Parathyroid adenoma (tissue), 2 donors: ENCODE measurements at regions not wholly inside any gene's neighbourhood (a gene's known extent, or its start where the extent isn't known, plus 50 kb on each side); places are given as distances from the start of the nearest gene placed in this dataset.

ENCODE experiments used
- H2AFZ ChIP-seq: fragments of 300-600 bp; sonication (generic); one replicate; pipeline ENCODE4 v1.7.0; 2017; ENCODE audit warnings: antibody characterized with exemption, mild to moderate bottlenecking
- H3K27ac ChIP-seq: fragments of 300-600 bp; sonication (generic); one replicate; pipeline ENCODE4 v1.7.0; 2017
- H3K27me3 ChIP-seq: fragments of 300-600 bp; sonication (generic); one replicate; pipeline ENCODE4 v1.7.0; 2017; ENCODE audit warnings: low read length; ENCODE audit not compliant: control insufficient read depth, insufficient read depth
- H3K36me3 ChIP-seq: fragments of 300-600 bp; sonication (generic); one replicate; pipeline ENCODE4 v1.7.0; 2017; ENCODE audit warnings: low read length; ENCODE audit not compliant: control insufficient read depth, insufficient read depth
- H3K4me1 ChIP-seq: fragments of 300-600 bp; sonication (generic); one replicate; pipeline ENCODE4 v1.7.0; 2017; ENCODE audit warnings: control low read depth
- H3K4me2 ChIP-seq: fragments of 300-600 bp; sonication (generic); one replicate; pipeline ENCODE4 v1.7.0; 2017; ENCODE audit warnings: low read length
- H3K4me3 ChIP-seq: fragments of 300-600 bp; sonication (generic); one replicate; pipeline ENCODE4 v1.7.0; 2017; ENCODE audit warnings: low read depth, low read length
- H3K79me2 ChIP-seq: fragments of 300-600 bp; sonication (generic); one replicate; pipeline ENCODE4 v1.7.0; 2017; ENCODE audit warnings: control low read depth
- H3K9ac ChIP-seq: fragments of 300-600 bp; sonication (generic); one replicate; pipeline ENCODE4 v1.7.0; 2017; ENCODE audit warnings: mild to moderate bottlenecking
- H3K9me3 ChIP-seq: fragments of 300-600 bp; sonication (generic); one replicate; pipeline ENCODE4 v1.7.0; 2017; ENCODE audit warnings: low read length; ENCODE audit not compliant: control insufficient read depth
- TF ChIP-seq, protein P1 (sequence below): fragments of 300-600 bp; sonication (generic); IDR thresholded peaks from one replicate; pipeline ENCODE4 v1.7.0; 2017; ENCODE audit warnings: antibody characterized with exemption, mild to moderate bottlenecking
- donor health status: primary hyperparathyroidism.

DNA sequence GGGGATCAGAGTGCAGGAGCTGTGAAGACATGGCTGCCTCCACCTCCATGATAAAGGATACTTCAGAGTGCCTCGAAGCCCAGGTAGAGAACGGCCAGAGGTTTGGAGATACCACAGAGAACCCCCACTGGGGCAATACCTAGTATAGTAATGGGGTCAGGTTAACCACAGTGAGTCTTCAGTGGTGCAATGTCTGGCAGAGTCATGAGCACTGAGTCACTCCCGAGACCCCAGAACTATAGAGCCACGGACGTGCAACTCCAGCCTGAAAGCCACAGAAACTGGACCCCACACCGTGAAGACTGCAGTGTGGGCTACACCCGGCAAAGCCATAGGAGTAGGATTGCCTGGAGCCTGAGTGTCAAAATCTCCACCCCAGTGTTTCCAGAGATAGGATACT is 746.6 kb downstream of the CBLN2 start:
- Histone ChIP-seq H3K27me3 (no peaks in the 10 kb centered on the region), H3K4me3 (no peak overlapping the region), H3K9me3 (no peaks in the 10 kb centered on the region), H3K79me2 (no peaks in the 10 kb centered on the region), H2AFZ (no peak overlapping the region), H3K9ac (no peak overlapping the region), H3K4me1 (no peaks in the 10 kb centered on the region), H3K27ac (no peak overlapping the region), H3K36me3 (no peaks in the 10 kb centered on the region), H3K4me2 (no peak overlapping the region)
- TF ChIP-seq, protein P1, sequence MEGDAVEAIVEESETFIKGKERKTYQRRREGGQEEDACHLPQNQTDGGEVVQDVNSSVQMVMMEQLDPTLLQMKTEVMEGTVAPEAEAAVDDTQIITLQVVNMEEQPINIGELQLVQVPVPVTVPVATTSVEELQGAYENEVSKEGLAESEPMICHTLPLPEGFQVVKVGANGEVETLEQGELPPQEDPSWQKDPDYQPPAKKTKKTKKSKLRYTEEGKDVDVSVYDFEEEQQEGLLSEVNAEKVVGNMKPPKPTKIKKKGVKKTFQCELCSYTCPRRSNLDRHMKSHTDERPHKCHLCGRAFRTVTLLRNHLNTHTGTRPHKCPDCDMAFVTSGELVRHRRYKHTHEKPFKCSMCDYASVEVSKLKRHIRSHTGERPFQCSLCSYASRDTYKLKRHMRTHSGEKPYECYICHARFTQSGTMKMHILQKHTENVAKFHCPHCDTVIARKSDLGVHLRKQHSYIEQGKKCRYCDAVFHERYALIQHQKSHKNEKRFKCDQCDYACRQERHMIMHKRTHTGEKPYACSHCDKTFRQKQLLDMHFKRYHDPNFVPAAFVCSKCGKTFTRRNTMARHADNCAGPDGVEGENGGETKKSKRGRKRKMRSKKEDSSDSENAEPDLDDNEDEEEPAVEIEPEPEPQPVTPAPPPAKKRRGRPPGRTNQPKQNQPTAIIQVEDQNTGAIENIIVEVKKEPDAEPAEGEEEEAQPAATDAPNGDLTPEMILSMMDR = no peak

DNA sequence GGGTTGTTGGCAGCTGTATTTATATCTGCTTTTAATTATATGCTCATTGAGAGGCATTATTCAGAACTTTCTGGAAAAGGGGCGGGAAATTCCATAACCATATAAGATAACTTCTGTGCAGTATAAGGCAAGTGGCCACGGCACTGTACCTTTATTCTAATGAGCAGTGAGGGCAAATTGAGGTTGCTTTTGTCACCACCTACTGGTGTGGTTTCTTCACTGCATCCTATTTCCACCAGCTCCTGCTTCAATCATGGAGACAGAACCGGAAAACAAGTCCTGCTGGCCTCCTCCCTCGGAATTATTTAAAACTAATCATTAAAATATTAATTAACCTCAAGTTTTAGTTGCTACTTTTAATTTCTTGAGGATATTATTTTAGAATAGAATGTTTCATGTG is 759.4 kb downstream of the CBLN2 start:
- Histone ChIP-seq H3K4me3 (no peak overlapping the region), H3K27me3 (no peaks in the 10 kb centered on the region), H2AFZ (no peak overlapping the region), H3K4me1 (no peaks in the 10 kb centered on the region), H3K9me3 (no peaks in the 10 kb centered on the region), H3K4me2 (no peak overlapping the region), H3K36me3 (no peaks in the 10 kb centered on the region), H3K9ac (no peak overlapping the region), H3K27ac (no peak overlapping the region), H3K79me2 (no peaks in the 10 kb centered on the region)
- TF ChIP-seq, protein P1 = no peak

DNA sequence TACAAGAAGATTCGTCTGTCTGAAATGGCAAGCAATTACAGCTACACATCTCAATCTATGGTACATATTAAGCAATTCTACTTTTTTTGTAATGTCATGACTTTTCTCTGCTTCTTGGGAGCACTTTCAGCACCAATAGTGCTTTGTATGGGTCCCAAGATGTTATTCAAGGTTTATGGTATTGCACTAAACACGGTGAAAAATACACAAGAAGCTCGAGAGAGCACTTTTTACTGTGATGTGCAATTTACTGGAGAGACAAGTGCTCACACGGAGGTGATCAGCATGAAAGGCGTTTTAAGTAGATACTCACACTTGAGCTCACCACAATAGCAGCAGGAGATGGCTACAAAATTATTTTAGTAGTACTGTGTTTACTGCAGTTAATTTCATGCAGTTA is 783.6 kb downstream of the CBLN2 start:
- Histone ChIP-seq H3K9me3 (no peaks in the 10 kb centered on the region), H3K36me3 (no peaks in the 10 kb centered on the region)
- TF ChIP-seq, protein P1 = no peak

DNA sequence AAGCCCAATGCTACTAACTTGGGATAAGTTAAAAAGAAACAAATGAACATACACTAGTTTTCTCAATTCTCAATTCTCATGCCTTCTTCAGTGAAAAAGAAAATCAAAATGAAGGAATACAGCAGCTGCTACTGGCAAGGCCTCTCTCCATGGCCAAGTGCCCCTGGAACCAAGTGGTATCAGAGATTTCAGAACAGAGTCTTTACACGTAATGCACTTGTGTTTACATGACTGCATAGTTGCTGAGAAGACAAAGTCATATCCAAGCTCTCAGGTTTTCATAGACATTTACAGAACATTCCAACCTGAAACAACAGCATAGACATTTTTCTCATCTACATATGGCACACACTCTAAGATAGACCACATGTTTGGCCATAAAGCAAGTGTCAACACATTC is 789.9 kb downstream of the CBLN2 start:
- Histone ChIP-seq H3K4me3 (no peak overlapping the region), H3K9ac (no peak overlapping the region), H3K4me1 (no peaks in the 10 kb centered on the region), H3K36me3 (no peaks in the 10 kb centered on the region), H3K27ac (no peak overlapping the region), H3K79me2 (no peaks in the 10 kb centered on the region), H3K9me3 (no peaks in the 10 kb centered on the region), H3K27me3 (no peaks in the 10 kb centered on the region), H3K4me2 (no peak overlapping the region), H2AFZ (no peak overlapping the region)
- TF ChIP-seq, protein P1 = no peak

More for the DNA sequence above, 783.6 kb downstream of the CBLN2 start:
- Histone ChIP-seq H3K4me1 (no peaks in the 10 kb centered on the region), H3K79me2 (no peaks in the 10 kb centered on the region), H3K27me3 (no peaks in the 10 kb centered on the region), H3K9ac (no peak overlapping the region), H3K4me3 (no peak overlapping the region), H3K4me2 (no peak overlapping the region), H3K27ac (no peak overlapping the region), H2AFZ (no peak overlapping the region)

DNA sequence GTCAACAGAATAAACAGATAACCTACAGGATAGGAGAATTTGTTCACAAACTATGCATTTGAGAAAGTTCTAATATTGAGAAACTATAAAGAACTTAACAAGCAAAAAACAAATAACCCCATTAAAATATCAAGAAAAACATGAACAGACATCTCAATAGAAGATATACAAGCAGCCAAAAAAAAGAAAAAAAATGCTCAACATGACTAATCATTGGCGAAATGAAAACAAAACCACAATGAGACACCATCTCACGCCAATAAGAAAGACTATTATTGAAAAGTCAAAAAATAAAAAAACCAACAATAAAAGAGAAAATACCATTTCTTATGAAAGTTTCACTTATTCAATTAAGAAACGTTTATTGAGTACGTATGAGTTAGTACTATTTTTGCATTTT is 800.5 kb downstream of the CBLN2 start:
- H3K27ac ChIP-seq = no peak overlapping the region
- TF ChIP-seq, protein P1 = no peak
- no peak overlapping the region for H2AFZ ChIP-seq
- H3K4me3 ChIP-seq = no peak overlapping the region
- no peaks in the 10 kb centered on the region for H3K79me2 ChIP-seq
- no peak overlapping the region for H3K4me2 ChIP-seq
- H3K27me3 ChIP-seq = no peaks in the 10 kb centered on the region
- no peak overlapping the region for H3K9ac ChIP-seq
- H3K4me1 ChIP-seq = no peaks in the 10 kb centered on the region
- H3K9me3 ChIP-seq = no peaks in the 10 kb centered on the region
- no peaks in the 10 kb centered on the region for H3K36me3 ChIP-seq
